ENCODE measurements at regions not wholly inside any gene's neighbourhood (a gene's known extent, or its start where the extent isn't known, plus 50 kb on each side); places are given as distances from the start of the nearest gene placed in this dataset.

DNA sequence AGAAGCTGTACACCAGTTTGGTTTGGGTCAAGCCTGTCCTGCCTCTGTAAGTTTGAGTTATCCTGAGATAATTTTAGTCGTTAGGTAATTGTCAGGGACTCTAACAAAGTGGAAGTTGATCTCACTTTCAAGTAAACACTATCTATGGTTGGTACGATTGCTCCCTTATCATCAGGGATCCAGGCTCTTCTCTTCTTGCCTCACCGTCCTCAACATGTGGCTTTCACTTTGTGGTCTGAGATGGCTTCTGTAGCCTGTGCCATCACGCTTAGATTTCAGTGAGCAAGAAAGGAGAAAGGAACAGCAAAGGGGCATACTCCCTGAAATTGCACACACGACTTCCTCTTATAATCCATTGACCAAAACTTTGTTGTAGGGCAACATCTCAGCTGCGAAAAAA, 115.6 kb downstream of the CTAGE1 start:
- H2BK15ac ChIP-seq (ENCODE audit: low read depth, low read length): no peak overlapping the region
- TF ChIP-seq, protein P1, sequence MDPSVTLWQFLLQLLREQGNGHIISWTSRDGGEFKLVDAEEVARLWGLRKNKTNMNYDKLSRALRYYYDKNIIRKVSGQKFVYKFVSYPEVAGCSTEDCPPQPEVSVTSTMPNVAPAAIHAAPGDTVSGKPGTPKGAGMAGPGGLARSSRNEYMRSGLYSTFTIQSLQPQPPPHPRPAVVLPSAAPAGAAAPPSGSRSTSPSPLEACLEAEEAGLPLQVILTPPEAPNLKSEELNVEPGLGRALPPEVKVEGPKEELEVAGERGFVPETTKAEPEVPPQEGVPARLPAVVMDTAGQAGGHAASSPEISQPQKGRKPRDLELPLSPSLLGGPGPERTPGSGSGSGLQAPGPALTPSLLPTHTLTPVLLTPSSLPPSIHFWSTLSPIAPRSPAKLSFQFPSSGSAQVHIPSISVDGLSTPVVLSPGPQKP (IDR thresholded peaks at IDR 0.05; ENCODE audit: borderline replicate concordance, low read depth, low read length): no peak
- no peak for TF ChIP-seq RCOR1 (IDR thresholded peaks at IDR 0.05; ENCODE audit: insufficient replicate concordance, low read length)
- TF ChIP-seq RFX5 (IDR thresholded peaks at IDR 0.05; ENCODE audit: low read depth, low read length): no peak
- no peak for TF ChIP-seq RAD21 (IDR thresholded peaks at IDR 0.05; ENCODE audit: low read length)
- no peak for TF ChIP-seq BHLHE40 (IDR thresholded peaks at IDR 0.05; ENCODE audit: low read depth, low read length)
- no peak for TF ChIP-seq MAZ (IDR thresholded peaks at IDR 0.05; ENCODE audit: borderline replicate concordance, low read depth, low read length)
- no peak for TF ChIP-seq FOS (IDR thresholded peaks at IDR 0.05; ENCODE audit: low read depth, low read length)
- TF ChIP-seq SMC3 (IDR thresholded peaks at IDR 0.05; ENCODE audit: low read depth, low read length): no peak
- TF ChIP-seq NFE2L2 (IDR thresholded peaks at IDR 0.05; ENCODE audit: low read depth, low read length): no peak
- TF ChIP-seq POLR2A (IDR thresholded peaks at IDR 0.05; ENCODE audit: low read depth, low read length): no peak
- no peak for TF ChIP-seq MAFK (IDR thresholded peaks at IDR 0.05; ENCODE audit: low read depth, low read length)
- TF ChIP-seq, protein P2, sequence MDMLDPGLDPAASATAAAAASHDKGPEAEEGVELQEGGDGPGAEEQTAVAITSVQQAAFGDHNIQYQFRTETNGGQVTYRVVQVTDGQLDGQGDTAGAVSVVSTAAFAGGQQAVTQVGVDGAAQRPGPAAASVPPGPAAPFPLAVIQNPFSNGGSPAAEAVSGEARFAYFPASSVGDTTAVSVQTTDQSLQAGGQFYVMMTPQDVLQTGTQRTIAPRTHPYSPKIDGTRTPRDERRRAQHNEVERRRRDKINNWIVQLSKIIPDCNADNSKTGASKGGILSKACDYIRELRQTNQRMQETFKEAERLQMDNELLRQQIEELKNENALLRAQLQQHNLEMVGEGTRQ (IDR thresholded peaks at IDR 0.05; ENCODE audit: low read depth, low read length): no peak
- TF ChIP-seq CHD1 (IDR thresholded peaks at IDR 0.05; ENCODE audit: low read depth, low read length): no peak
- TF ChIP-seq, protein P3, sequence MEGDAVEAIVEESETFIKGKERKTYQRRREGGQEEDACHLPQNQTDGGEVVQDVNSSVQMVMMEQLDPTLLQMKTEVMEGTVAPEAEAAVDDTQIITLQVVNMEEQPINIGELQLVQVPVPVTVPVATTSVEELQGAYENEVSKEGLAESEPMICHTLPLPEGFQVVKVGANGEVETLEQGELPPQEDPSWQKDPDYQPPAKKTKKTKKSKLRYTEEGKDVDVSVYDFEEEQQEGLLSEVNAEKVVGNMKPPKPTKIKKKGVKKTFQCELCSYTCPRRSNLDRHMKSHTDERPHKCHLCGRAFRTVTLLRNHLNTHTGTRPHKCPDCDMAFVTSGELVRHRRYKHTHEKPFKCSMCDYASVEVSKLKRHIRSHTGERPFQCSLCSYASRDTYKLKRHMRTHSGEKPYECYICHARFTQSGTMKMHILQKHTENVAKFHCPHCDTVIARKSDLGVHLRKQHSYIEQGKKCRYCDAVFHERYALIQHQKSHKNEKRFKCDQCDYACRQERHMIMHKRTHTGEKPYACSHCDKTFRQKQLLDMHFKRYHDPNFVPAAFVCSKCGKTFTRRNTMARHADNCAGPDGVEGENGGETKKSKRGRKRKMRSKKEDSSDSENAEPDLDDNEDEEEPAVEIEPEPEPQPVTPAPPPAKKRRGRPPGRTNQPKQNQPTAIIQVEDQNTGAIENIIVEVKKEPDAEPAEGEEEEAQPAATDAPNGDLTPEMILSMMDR (conservative IDR thresholded peaks at IDR 0.05; ENCODE audit: low read depth, low read length): no peak
- TF ChIP-seq CEBPB (IDR thresholded peaks at IDR 0.05; ENCODE audit: low read depth, low read length): no peak
- H2BK120ac ChIP-seq (ENCODE audit: low read depth, low read length): no peak overlapping the region

More for the DNA sequence above, 115.6 kb downstream of the CTAGE1 start:
- Histone ChIP-seq H3K4me1 (ENCODE audit: control insufficient read depth, insufficient read depth, low read length) (no peaks in the 10 kb centered on the region), H4K8ac (ENCODE audit: low read depth in 2 of 2, low read length in 2 of 2) (no peak overlapping the region), H3K27me3 (ENCODE audit: control insufficient read depth, insufficient read depth, low read length) (peaks cover 6% of the 10 kb centered on the region), H2AK5ac (ENCODE audit: low read depth, low read length) (no peak overlapping the region), H2BK5ac (ENCODE audit: low read depth, low read length, poor library complexity, severe bottlenecking) (no peak overlapping the region), H3K14ac (replicated peaks; ENCODE audit: low read depth, low read length) (no peak overlapping the region), H3K4me2 (ENCODE audit: low read depth, low read length) (no peak overlapping the region), H3K23ac (ENCODE audit: low read depth, low read length) (no peak overlapping the region), H3K27ac (ENCODE audit: insufficient read depth, low read length) (no peak overlapping the region), H2AK9ac (replicated peaks; ENCODE audit: low read depth, low read length, poor library complexity) (no peak overlapping the region), H3K18ac (ENCODE audit: low read depth, low read length) (no peak overlapping the region; the same call in 1 of the 2 replicates), H4K91ac (ENCODE audit: insufficient read depth, low read depth, low read length) (no peak overlapping the region), H4K5ac (ENCODE audit: low read depth, low read length) (no peak overlapping the region), H3K56ac (ENCODE audit: extremely low read depth, insufficient read depth, low read length) (no peak overlapping the region), H3K36me3 (ENCODE audit: control insufficient read depth, insufficient read depth, low read length) (no peaks in the 10 kb centered on the region), H3K9ac (ENCODE audit: low read depth, low read length) (no peak overlapping the region), H3K4ac (ENCODE audit: low read depth, low read length) (no peak overlapping the region), H3K9me1 (ENCODE audit: insufficient read depth, low read length) (no peaks in the 10 kb centered on the region), H3K79me1 (ENCODE audit: low read depth in 1 of 2, low read length in 2 of 2) (no peaks in the 10 kb centered on the region), H3K4me3 (ENCODE audit: insufficient read depth, low read depth, low read length) (no peak overlapping the region), H4K20me1 (ENCODE audit: insufficient read depth, low read length) (no peaks in the 10 kb centered on the region), H2AFZ (replicated peaks; ENCODE audit: low read length, poor library complexity) (no peak overlapping the region), H3K9me3 (ENCODE audit: control insufficient read depth, insufficient read depth, low read length) (no peaks in the 10 kb centered on the region), H2BK20ac (ENCODE audit: low read depth, low read length) (no peak overlapping the region)
- no peak for ATAC-seq (ENCODE audit: low read depth)
- intact Hi-C loops (cut with micrococcal nuclease): loop anchor here (10.0 kb wide), 1 partner anchor 77 kb away; no protein-coding TSS in a partner anchor
- no TSS peak for BruUV-seq (replicated peaks)
- dilution Hi-C loops (cut with HindIII; ENCODE audit: low sequenced_read_pairs, unreplicated experiment): no loop called here
- WGBS, 2 experiments (ENCODE audit: extremely low coverage in 2 of 2, insufficient read length in 1 of 2): no CpG with 5 or more reads among the region's 6 CpGs
- DNase-seq: no peak
- ChIA-PET CTCF (no interaction called here), POLR2A (ENCODE audit: unreplicated experiment) (no interaction called here)
- in situ Hi-C loops (cut with MboI; ENCODE audit: low sequenced_read_pairs): no loop called here

All from IMR-90 (cell line).